Progenitor cell of endocrine pancreas (in vitro differentiated cells): ENCODE measurements at regions not wholly inside any gene's neighbourhood (a gene's known extent, or its start where the extent isn't known, plus 50 kb on each side); places are given as distances from the start of the nearest gene placed in this dataset.
"Not testable (repeated sequence)": the region's sequence is repeated elsewhere in the genome, so short reads cannot be mapped to it uniquely, and the experiment has no call there.

Source experiments
- DNase-seq: peaks from one replicate; pipeline ENCODE4 v3.0.0; 2021; ENCODE audit warnings: low spot score; ENCODE audit not compliant: unreplicated experiment
- H3K27ac Mint-ChIP-seq: 2 replicates; pipeline ENCODE4 v1.8.0; 2021; ENCODE audit warnings: mild to moderate bottlenecking, moderate library complexity, mixed read lengths
- H3K27me3 Mint-ChIP-seq: 2 replicates; pipeline ENCODE4 v1.8.0; 2021; ENCODE audit warnings: mixed read lengths
- H3K36me3 Mint-ChIP-seq: 2 replicates; pipeline ENCODE4 v1.8.0; 2022; ENCODE audit warnings: mixed read lengths; ENCODE audit not compliant: insufficient read depth
- H3K4me1 Mint-ChIP-seq: 2 replicates; pipeline ENCODE4 v1.8.0; 2021; ENCODE audit warnings: low read depth, mixed read lengths
- H3K4me3 Mint-ChIP-seq: 2 replicates; pipeline ENCODE4 v1.8.0; 2021; ENCODE audit warnings: low read depth, mild to moderate bottlenecking, moderate library complexity, mixed read lengths
- H3K9me3 Mint-ChIP-seq: 2 replicates; pipeline ENCODE4 v1.8.0; 2021; ENCODE audit warnings: low read depth, mixed read lengths
- TF ChIP-seq, protein P1 (sequence below): fragments of 200-600 bp; sonication (generic); IDR thresholded peaks from one replicate; pipeline ENCODE4 v1.5.0; 2021; ENCODE audit warnings: antibody characterized with exemption, mild to moderate bottlenecking; ENCODE audit not compliant: unreplicated experiment

DNA sequence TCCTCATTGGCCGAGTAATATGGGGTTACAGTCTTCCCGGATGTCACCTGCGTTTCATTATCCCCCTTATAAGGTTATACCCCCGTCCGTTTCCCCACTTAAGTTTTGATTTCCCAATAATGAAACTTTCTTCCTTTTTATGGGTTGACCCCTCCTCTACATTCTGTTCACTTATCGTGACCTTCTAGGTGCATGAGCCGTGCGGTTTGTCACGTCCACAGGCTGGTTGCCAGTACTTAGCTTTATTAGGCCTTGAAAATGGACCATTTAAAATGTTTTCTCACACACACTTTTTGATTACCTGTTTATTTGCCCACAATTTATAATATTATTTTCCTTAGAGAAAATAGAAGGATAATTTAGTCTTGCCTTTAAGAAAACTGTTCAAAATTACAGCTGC lies 111.5 kb downstream of the FAM174A start:
- DNase-seq, result no peak
- Mint-ChIP-seq H3K4me1 (no peaks in the 10 kb centered on the region), H3K27ac (no peak overlapping the region), H3K27me3 (no peaks in the 10 kb centered on the region), H3K4me3 (no peak overlapping the region), H3K36me3 (no peaks in the 10 kb centered on the region), H3K9me3 (no peaks in the 10 kb centered on the region)
- TF ChIP-seq, protein P1, sequence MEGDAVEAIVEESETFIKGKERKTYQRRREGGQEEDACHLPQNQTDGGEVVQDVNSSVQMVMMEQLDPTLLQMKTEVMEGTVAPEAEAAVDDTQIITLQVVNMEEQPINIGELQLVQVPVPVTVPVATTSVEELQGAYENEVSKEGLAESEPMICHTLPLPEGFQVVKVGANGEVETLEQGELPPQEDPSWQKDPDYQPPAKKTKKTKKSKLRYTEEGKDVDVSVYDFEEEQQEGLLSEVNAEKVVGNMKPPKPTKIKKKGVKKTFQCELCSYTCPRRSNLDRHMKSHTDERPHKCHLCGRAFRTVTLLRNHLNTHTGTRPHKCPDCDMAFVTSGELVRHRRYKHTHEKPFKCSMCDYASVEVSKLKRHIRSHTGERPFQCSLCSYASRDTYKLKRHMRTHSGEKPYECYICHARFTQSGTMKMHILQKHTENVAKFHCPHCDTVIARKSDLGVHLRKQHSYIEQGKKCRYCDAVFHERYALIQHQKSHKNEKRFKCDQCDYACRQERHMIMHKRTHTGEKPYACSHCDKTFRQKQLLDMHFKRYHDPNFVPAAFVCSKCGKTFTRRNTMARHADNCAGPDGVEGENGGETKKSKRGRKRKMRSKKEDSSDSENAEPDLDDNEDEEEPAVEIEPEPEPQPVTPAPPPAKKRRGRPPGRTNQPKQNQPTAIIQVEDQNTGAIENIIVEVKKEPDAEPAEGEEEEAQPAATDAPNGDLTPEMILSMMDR, result no peak

DNA sequence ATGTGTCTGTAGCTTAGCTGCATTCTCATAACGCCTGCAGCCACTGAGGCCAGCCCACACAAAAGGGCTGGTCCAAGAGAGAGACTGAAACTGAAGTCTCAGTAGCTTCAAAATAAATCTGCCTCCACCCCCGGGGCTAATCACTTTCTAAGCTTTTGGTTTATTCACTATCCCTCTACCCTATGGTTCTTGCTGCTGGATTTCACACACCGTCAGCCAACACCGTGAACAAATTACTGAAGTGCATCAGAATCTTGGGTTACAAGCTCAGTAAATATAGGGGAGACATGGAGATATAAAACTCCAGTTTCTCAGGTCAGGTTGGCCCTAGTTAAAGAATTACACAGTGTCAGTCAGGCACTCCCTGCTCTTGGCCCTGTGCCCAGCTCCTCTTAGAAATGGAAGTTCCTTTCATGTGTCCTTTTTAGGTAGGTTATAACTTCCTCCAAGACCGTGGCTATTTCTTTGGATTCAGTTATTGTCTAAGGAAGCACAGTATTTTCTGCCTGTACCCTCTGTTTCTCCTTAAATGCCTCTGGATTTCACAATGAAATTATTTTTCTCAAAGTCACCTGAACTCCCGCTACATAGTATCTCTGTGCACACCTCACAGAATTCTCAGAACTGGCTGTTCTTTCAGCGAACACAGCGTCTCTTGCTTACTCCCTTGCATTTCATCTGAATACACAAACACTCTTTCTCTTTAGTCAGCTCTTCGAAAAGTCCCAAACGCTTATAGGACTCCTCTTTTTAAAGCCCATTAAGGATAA lies 112.5 kb downstream of the FAM174A start:
- H3K9me3 Mint-ChIP-seq, result no peaks in the 10 kb centered on the region
- no peak for DNase-seq

DNA sequence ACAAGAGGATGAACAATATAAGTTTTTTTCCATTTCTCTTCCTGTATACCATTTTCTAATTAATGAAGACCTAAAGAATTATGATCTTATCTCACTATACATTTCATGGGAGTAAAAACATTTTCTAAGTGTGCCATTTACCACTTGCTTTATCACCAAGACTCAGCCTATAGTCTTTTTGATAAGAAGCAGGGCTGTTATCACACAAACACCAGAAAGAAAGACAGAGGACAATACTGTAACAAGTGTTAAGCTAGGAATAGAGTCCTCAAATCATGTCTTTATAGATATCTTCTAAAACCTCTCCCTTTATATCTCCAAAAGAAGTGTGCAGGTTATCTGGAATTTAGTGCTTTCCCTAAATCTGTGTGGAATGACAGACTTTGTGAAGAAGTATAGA lies 119.7 kb downstream of the FAM174A start:
- Mint-ChIP-seq H3K4me1 (no peaks in the 10 kb centered on the region), H3K9me3 (no peaks in the 10 kb centered on the region), H3K36me3 (no peaks in the 10 kb centered on the region), H3K27me3 (no peaks in the 10 kb centered on the region), H3K4me3 (no peak overlapping the region), H3K27ac (no peak overlapping the region)
- TF ChIP-seq, protein P1, result no peak
- no peak for DNase-seq

More for the DNA sequence above, 112.5 kb downstream of the FAM174A start:
- H3K36me3 Mint-ChIP-seq, result no peaks in the 10 kb centered on the region
- H3K27me3 Mint-ChIP-seq, result no peaks in the 10 kb centered on the region
- TF ChIP-seq, protein P1, result no peak
- no peak overlapping the region for H3K27ac Mint-ChIP-seq
- no peak overlapping the region for H3K4me3 Mint-ChIP-seq
- no peaks in the 10 kb centered on the region for H3K4me1 Mint-ChIP-seq

DNA sequence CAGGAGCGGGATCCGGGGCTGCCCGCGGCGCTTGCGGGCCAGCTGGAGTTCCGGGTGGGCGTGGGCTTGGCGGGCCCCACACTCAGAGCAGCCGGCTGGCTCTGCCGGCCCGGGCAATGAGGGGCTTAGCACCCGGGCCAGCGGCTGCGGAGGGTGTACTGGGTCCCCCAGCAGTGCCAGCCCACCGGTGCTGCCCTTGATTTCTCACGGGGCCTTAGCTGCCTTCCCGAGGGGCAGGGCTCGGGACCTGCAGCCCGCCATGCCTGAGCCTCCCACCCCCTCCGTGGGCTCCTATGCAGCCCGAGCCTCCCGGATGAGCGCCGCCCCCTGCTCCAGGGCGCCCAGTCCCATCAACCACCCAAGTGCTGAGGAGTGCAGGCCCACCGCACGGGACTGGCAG lies 121.6 kb downstream of the FAM174A start:
- H3K4me3 Mint-ChIP-seq, H3K36me3 Mint-ChIP-seq, H3K27ac Mint-ChIP-seq, DNase-seq, H3K27me3 Mint-ChIP-seq, H3K4me1 Mint-ChIP-seq, H3K9me3 Mint-ChIP-seq: not testable (repeated sequence)

DNA sequence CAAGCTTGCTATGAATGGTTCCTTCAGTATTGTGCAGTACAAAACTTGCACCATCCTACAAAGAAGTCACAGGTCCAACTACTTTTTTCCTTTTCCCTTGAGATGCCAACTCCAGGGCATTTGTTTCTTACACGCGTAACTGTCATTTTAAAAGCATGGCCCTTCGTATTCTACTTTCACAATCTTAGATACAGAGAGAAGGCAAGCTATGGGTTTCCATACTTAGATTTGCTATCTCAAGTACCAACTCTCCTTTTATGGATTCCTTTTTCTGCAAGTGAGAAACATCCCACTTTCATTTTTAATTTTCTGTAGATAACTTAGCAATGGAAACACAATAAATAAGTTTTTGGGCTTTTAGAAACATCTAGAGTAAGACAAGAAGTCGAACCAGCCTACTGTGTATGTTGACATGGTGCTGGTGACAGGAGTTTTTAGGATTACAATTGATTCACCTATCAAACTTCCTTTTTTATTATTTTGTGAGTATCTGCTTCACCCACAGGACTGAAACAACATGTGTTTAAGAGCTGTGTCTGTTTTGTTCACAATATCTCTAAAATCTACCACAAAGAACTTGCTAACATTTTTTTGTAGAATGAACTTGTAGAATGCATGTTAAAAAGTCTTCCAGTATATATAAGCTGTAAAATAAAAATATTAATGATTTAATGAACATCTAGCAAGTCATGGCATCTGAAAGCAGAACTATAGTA lies 124.1 kb downstream of the FAM174A start:
- Mint-ChIP-seq H3K9me3 (no peaks in the 10 kb centered on the region), H3K36me3 (no peaks in the 10 kb centered on the region), H3K27me3 (no peaks in the 10 kb centered on the region), H3K27ac (no peak overlapping the region), H3K4me1 (no peaks in the 10 kb centered on the region), H3K4me3 (no peak overlapping the region)
- TF ChIP-seq, protein P1, result no peak
- no peak for DNase-seq
